GM19238 (cell line): ENCODE measurements at regions not wholly inside any gene's neighbourhood (a gene's known extent, or its start where the extent isn't known, plus 50 kb on each side); places are given as distances from the start of the nearest gene placed in this dataset.

Experiments
- DNase-seq: peaks from one replicate; pipeline ENCODE4 v3.0.0; 2011; ENCODE audit warnings: low spot score; ENCODE audit not compliant: insufficient read length

DNA sequence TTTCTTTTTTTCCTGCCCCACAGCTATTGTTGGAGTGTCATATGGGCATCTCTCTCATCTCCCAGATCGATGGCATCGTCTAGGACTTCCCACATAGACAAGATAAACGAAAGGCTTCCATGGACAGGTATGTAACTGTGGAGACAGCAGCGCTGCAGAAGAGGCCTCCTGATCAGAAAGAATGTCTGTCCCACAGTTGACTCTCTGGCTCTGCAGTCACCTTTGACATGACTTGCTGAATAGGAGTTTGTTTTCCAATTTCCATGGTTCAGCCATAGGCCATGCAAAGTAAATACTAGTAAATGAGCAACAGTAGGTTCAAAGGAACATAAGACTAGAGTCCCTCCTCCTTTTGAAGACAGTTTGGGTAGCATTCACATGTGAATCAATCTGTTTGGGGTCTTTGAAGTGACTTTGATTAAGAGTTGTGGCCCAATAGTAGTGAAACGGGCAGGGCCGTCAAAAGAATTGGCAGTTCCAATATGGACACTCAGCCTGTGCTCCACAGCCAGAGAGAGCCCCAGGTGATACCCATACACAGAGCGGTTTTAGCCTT lies 134.7 kb upstream of the IFNGR1 start:
- no peak for DNase-seq

DNA sequence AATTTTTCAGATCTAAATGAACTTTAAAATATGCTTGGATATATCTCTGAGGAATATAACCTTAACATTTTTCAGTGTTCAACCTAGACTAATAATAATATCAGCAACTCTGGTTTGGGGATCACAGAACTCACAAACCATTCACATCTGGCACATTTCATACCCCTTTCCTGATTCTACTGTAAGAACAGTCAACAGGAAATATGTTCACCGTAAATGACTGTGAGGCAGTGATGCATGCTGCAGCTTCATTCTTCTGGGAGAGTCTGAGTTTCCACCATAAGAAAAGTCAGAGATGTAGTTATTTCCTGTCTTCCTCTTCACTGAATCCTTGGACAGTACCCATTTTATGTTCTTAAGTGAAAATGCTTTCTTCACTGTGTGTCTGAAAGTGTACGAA lies 134.2 kb upstream of the IFNGR1 start:
- no peak for DNase-seq

DNA sequence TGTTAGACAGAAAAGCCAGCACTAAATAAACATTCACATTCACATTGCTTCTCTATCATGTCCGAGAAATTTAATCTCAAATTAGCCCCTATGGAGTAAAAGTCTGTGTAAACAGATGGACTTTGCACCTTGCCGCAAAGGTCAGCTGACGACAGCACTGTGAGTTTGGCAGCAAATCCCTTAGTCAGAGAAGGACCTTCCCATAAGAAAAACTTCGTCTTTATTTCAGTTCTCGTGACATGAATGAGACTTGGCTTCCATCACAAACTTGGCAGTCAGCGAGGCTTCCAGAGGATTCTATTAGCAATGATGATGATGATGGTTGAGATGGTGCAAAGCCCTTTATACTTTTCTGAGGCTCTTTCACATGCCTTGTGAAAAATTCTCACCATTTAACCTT lies 133.7 kb upstream of the IFNGR1 start:
- no peak for DNase-seq

DNA sequence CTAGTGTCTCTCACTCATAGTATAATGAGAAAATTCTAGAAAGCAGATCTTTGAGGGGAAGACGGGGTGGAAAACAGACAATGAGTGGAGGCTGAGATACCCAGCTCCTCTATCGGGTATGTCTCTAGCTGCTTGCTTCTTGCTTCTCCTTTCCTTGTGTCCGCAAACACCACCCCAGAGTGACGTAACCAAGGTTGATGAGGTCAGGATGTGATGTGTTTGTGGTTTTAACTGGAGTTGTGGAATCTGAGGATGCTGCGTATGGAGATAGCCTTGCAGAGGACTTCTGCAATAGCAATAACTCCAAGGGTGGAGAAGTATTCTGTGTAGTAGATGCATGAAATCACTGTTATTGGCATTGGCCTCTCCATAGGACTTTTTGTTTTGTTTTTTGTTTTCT lies 132.7 kb upstream of the IFNGR1 start:
- no peak for DNase-seq

DNA sequence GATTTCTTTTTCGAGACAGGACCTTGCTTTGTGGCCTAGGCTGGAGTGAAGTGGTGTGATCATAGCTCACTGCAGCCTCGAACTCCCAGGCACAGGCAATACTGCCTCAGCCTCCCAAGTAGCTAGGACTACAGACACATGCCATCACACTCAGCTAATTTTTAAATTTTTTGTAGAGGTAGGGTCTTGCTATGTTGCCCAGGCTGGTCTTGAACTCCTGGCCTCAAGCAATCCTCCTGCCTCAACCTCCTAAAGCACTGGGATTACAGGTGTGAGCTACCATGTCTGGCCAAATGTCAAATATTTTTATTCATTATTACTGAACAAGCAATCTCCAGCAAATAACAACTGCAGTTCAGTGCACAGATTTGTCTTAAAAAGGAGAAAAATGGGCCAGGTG lies 131.7 kb upstream of the IFNGR1 start:
- DNase-seq: no peak

DNA sequence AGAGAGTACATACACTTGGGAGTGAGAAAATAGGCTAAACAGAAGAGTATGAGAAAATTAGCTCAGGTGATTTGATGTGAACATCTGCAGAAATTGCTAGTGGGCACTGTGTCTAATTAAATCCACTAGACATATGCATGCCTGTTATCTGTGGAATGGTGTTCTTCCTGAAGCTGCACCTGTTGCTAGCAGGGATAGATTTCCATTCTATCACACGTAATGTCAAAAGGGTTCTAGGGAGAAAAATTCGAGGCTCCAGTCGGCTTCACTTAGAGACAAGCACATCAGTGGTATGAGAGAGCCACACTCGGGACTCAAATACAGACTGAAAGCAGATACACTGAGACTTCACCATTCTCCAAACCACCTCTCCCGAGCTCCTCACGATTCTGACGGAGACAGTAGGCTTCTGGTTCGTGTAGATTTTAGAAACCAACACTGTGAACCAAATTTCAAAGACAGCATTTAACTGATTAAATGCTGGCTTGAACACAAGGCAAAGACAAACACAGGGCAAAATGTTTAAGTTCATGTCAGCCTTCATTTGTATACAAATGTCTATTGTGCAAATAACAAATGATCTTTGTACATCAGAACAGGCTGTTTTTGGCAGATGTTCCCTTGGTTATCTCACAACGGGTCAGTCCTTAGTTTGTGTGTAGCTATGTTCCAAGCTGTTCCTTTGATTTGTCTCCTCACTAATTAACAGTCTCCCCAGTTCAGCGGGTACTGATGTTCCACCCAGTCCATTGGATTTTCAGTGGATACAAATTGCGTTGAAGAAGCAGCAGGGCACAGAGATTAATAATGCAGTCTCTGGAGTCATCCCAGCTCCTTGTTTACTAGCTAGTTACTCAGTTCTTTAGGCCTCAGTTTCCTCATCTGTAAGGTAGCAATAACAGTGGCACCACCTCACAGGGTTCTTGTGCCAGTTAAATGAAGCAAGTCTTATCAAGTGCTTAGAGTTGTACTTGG lies 131.0 kb upstream of the IFNGR1 start:
- no peak for DNase-seq

DNA sequence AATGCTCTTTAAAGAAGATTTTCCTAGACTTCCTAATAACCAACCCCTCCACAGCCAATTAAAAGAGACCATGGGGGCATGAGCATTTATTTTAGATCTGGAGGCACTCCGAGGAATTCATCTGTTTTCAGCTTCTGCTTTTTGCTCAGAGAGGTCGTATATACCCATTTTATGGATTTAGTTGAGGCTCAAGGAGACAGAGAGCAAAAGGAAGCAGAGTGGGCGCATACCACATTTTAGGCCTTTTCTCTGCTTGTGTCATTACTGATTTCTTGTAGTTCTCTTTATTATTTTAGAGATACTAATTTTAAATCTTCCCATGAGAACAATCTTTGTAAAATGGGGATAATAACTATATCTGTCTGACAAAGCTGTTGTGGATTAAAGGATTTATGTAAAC lies 129.6 kb upstream of the IFNGR1 start:
- DNase-seq: no peak

DNA sequence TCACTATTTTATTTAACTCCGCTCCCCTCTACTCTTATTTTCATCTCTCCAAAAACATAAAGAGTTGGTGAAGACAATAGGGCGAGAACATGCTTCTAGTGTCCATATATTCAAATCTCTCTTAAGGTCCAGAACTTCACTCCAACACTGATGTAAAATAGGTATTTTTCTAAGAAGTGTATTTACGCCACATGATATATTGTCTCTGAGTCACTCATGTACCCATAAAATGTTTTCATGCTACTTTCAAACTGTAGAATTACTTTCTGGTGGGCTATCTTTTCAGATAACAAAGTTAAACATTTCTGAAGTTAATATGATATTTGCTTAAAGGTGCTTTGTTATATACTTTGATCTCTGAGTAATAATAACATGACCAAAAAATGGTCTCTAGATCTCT lies 124.1 kb upstream of the IFNGR1 start:
- no peak for DNase-seq

DNA sequence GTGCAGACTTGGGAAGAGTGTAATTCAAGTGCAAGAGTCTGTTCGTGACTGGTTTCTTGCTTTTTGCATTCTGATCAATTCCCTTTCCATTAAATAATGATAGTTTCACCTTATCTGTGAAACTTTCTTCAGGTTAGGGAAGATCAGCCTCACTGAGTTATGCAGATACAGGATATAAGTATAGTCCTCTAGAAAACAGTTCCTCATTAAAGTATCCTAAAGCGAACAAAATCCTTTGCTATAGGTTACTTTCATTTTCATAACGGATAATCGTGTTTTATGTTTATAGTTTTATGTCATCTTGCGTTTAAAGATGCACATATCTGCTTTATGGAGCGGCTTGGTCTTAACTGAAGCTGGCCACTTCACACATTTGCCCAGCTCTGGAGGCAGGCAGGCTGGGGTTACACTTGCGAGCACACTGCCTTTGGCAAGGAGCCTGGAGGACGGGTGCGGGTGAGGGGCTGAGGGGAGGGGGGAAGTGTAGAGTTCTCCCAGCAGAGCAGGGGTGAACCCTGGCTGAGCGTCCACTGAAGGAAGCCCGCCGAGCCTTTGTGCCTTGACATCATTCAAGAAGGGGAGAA lies 123.5 kb upstream of the IFNGR1 start:
- DNase-seq: no peak

DNA sequence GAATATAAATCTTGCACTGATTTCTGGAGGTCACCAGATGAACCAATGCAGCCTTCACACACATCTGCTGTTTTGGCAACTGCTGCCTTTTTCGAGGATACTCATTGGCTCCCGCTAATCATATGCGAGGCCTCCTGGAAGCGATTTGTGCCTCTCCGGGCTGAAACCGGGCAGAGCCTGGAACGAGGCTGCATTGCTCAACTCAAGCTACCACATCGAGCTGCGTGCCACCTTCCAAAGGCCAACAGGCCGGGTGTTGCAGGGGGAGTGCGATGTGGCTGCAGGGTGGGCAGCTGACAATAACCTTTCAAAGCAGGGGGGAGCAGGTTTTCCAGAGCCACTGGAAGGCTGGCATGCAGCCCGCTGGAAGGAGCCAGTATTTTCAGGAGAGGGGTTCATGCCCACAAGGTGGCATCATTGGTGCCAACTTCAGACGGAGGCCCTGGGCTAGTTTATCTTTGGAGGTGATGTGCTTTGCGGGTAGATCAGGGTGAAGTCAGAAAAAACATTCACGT lies 122.6 kb upstream of the IFNGR1 start:
- DNase-seq: no peak

DNA sequence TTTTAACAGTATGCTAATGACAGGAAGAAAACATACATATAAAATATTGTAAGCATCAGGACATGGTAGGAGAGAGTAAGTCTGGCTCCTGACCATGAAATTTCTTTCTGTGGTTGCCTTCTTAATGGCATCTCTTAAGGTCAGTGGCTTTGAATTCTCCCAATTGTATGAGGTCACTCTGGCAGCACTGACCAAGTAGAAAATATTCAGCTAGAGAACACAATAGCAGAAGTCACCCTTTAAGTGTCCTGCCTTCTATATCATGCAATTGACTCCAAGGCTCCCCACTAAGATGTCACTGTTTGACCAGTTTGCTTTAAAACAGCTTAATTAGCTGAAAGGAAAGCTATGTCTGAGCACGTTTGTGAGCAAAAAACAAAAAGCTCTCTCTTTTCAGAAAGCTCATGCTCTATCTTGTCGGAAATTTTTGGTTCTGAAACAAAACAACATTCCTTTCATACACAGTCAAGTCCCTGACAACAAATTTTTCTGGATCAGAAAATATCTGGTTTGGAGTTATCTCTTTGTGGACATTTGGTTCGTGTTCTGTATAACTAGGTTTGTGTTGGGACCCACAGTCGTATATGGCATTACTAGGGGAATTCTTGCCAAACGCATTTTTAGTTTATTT lies 120.9 kb upstream of the IFNGR1 start:
- DNase-seq: no peak

DNA sequence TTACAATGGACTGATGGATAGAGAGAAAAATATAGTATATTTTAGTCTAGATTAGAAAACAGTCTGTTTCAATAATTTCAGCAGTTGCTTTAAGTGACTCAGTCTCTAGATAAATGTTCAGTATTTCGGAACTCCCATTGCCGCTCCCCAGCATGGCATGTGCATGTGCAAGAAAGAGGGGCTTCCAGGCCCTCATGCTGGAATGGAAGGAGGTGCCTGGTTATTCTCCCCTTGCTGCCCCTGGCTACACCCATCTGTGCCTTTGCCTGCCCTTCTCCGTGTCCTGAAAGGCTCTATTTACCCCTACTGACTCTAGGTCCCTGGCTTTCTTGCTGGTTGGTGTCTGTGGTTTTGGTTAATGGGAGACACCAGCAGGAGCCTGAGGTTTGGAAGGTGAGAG lies 115.7 kb upstream of the IFNGR1 start:
- DNase-seq: no peak

DNA sequence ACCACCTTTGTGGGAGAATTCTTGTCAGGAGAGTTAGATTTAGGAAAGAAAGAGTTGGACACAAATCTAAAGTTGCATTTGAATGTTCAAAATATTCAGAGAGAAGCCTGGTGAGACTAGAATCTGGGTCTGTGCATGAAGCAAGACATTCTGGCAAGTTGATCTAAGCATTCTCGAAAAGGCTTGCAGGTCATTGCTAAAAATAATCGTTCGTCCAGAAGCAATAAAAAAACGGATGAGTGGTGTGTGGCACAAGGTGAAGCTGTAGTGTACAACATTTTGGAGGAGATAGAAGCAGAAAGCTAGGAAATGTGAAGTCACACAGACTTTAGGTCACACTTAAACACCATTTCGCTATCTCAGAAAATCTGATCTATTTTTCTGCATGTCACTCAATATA lies 114.9 kb upstream of the IFNGR1 start:
- DNase-seq: no peak

DNA sequence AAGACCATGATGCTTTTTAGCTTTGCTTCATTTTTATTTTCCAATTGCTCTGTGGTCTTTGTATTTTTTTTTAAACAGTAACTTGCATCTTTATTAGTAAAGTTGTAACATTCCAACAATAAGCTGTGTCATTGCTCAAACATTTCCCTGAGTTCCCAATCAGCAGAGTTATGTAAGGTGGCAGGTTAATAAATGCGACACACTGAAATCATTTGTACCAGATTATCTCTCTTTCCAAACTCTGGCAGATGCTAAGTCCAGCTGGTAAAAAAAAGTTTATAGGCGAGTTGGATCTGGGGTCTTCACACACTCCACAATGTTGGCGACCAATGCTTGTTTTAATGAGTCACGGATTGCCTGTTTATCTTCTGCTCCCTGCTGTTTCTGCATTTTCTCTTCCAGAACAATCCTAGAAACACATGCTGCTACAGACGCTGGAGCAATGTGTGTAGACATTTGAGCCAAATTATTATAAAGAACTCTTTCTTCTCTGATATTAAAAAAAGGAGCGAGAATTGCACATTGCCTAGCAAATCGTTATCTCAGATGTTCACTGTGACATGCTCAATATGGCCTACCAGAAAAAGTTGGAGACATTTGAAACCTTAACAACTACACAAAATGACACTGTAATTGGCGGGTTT lies 113.6 kb upstream of the IFNGR1 start:
- no peak for DNase-seq

DNA sequence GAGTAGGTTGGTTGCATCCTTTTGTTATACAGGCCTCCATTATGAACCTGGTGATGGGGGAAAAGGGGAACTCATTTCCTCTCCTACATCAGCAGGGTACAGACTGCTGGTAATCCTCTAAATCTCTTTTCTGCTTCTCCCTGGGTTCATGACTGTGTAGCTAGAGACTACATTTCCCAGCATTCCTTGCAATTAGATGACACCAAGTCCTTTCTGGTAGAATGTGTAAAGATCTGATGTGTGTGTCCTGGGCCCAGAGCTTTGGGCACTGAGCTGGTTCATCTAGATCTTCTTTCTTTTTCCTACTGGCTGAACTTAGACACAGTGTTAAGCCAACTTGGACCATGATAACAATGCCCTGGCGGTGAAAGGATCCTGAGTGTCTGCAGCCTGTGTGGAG lies 104.7 kb upstream of the IFNGR1 start:
- DNase-seq: no peak

DNA sequence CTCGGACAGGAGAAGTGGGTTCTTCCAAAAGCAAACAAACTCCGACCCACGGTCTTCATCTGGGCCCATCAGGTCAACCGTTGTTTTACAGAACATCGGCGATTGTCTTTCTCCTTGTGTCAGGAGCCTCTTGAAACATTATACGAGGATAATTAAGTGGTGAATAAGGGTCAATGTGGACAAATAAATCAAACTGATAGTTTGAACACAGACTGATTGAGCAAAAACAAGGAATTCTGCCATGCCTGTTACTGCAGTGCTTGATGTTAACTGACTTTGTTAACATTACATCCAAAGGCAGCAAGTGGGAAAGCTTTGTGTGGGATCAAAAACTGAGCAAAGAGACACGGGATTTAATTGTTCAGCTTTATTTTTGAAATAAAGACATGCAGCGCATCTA lies 101.1 kb upstream of the IFNGR1 start:
- DNase-seq: no peak

DNA sequence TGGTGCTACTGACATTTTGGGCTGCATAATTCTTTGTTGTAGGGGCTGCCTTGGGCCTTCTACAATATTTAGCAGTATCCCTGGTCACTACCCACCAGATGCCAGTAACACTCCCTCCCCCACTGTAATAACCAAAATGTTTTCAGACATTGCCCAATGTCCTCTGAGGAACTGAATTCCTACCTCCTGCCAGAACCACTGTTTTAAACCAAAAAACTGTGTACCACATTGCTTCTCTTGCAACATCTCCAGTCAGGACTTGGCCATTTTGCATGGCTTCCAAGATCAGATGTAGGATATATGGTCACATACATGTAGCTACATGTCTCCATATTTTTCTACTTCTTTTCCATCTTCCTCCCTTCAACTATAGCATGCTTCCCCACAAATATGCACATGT lies 97.4 kb upstream of the IFNGR1 start:
- DNase-seq: no peak

DNA sequence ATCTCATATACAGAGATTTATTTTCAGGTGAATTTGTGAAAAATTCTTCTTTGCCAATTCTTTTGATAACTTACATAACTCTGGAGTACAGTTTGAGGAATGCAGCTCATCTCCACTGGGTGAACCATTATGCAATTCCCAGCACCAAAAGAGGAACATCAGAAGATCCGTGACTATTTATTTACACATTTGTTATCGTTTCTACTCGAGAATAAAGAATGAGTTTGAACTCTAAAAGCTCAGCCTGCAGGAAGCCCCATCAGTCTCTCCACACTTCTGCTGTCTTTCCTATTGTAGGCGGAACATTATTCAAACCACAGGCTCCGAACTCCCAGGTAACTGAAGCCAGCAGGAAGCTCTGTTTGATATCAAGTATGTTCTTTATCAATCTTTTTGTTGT lies 95.9 kb upstream of the IFNGR1 start:
- DNase-seq: no peak

DNA sequence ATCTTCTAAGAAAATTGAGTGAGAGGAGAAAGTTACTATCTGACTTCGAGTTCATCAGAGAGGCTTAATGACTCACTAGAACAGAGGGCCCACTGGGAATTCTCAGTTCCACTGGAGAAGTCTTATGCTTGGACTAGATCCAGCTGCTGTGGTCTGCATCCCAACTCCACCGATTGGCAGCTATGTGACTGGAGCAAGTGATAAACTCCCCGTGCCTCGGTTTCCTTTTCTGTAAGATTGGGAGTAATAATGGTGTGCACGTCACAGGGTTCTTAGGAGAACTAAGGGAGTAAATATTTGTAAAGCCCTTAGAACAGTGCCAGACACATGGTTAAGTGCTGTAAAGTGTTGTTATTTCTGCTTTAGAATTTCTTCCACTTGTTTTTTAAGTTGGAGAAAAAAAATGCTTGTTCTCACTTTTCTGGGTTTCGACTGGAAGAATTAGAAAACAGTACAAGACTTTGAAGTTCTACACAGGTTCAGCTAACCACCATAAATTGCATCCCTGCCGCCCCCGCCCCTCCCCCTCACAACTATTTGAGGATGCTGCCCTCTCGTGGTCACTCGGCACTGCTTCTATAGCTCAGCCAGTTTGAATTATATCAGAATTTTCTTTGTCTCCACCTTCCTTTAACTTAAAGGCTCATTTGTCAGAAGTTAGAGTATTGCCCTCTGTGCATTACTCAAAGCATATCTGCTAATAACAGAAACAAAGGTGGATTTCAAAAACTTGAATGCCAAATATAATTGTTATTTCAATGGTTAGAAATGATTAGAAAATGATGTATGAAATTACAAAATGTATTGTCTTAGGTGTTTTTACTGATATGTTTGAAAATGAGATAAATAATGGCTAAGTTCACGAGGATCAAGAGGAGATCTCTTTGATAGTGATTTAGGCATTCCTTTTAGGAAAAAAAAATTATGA lies 95.0 kb upstream of the IFNGR1 start:
- DNase-seq: peak; percentile 13

DNA sequence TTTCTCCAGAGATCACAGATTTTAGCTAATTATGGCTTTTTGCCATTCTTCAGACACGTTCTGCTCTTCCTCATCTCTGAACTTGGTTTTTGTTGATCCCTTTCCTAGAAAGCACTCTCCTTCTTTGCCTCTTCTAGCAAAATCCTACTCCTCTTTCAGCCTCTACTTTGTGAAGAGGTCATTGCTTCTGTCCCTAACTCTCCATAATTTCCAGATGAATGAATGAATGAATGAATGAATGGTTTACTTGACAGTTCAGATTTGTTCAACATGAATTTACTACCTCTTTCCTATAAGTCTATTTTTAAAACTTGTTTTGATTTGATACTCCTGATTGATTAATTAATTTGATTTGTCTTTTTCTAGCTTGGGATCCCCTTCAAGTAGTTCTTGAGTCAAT lies 94.0 kb upstream of the IFNGR1 start:
- DNase-seq: no peak
